Right renal cortex interstitium (tissue), 3 donors: ENCODE measurements at regions not wholly inside any gene's neighbourhood (a gene's known extent, or its start where the extent isn't known, plus 50 kb on each side); places are given as distances from the start of the nearest gene placed in this dataset.
A peak's percentile ranks its signal among the peaks of the same experiment; 100 is the strongest.

ENCODE experiments used
- DNase-seq, 3 donors: peaks; one replicate each; pipeline ENCODE4 v3.0.0-alpha.2; 2013; ENCODE audit warnings: low read depth in 3 of 3, low spot score in 2 of 3

DNA sequence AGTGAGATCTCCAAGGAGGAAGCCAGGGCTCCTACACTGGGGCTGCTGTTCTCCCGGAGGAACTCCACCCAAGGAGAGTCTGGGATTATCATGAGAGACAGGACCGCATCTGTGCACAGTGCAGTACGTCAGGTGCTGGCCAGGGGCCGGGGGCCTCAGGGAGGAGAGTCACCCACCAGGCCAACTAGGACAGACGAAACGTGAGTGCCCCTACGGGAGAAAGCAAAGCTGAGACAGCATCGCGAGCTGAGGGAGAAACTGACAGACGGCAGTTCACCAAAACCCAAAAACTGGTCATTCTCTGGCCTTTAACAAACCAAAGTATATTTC is 273.4 kb downstream of the BRD1 start:
- no peak for DNase-seq

DNA sequence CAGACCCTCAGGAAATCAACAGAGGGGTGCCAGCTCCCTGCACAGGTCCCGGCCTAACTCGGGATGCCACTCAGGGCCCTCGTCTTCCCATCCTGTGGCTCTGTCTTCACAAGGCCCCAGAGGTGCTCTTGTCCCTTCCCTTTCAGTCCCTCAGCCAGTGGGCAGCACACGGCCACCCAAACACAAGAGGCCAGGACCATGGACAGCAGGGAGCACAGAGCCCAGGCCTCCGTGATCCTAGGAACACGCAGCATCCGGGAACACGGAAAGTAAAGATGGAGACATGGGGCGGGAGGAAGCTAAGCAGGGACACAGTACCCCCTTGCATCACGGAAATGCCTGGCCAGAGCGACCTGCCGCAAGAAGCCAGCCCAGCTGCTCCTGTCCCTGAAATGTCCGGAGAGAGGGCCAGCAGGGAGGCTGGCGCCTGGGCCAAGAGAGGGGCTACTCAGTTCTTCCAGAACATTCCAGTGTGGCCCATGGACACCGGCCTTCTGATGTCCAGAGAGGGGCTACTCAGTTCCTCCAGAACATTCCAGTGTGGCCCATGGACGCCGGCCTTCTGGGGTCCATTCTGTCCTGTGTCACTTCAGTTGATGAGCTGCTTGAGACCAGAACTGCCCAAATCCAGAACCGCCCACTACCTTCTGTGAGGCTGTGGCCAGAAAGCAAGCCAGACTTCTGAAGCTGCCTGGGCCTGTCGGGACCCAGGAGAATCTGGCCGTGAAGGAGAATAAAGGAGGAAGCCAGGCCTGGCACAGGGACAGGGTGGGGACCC is 274.0 kb downstream of the BRD1 start:
- peak; percentile 14 to 54 (median 34) for DNase-seq

GRCh38 chr22:49553076-49553475 is 274.6 kb downstream of the BRD1 start:
- DNase-seq = no peak

DNA sequence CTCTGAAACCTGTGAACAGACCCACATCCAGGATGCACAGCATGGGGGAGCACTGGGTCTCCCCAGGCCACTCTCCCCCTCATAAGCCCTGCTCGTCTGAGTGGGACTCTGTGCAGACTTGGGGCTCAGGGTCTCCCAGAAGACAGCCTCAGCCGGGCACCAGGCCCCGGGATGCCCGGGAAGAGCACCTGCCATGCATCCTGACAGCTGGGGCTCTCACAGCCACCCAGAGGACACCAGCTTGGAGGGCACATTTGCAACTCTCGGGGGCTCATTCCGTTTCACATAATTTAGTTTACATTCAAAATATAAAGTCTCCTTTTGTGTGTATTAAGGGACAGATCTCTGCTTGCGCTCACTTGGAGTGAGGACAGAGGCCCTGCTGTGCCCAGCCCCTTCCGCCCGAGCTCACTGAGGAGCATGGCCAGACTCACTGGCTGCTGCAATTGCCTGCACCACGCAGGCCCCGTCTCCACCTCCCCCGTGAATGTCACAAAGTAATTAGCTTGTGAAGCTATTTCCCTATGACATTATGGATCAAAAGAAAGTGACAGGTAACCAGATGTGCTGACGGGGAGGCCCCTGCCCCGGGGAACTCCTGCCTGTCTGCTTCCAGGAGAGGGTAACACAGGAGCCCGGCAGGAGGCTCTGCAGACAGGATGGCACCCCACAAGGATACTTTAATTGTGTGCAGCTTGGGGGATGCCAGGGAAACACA is 275.6 kb downstream of the BRD1 start:
- no peak for DNase-seq

- DNase-seq = no peak
Measured at GRCh38 chr22:49551446-49551845, 276.2 kb downstream of the BRD1 start.

- DNase-seq = no peak
Measured at GRCh38 chr22:49550766-49551362, 276.8 kb downstream of the BRD1 start.

DNA sequence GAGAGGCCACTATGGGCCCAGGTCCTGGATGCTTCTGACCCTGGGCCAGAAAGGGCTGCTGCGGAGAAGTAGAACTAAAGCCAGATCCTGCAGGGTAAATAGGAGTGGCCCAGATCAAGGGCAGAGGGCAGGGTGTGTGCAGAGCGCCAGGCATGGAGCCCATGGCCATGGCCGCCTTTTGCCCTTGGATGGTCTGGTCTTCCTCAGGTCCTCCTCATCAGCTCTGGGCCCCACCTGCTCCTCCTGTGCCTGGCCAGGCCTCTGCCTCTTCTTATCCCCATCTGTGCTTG is 277.6 kb downstream of the BRD1 start:
- no peak for DNase-seq

DNA sequence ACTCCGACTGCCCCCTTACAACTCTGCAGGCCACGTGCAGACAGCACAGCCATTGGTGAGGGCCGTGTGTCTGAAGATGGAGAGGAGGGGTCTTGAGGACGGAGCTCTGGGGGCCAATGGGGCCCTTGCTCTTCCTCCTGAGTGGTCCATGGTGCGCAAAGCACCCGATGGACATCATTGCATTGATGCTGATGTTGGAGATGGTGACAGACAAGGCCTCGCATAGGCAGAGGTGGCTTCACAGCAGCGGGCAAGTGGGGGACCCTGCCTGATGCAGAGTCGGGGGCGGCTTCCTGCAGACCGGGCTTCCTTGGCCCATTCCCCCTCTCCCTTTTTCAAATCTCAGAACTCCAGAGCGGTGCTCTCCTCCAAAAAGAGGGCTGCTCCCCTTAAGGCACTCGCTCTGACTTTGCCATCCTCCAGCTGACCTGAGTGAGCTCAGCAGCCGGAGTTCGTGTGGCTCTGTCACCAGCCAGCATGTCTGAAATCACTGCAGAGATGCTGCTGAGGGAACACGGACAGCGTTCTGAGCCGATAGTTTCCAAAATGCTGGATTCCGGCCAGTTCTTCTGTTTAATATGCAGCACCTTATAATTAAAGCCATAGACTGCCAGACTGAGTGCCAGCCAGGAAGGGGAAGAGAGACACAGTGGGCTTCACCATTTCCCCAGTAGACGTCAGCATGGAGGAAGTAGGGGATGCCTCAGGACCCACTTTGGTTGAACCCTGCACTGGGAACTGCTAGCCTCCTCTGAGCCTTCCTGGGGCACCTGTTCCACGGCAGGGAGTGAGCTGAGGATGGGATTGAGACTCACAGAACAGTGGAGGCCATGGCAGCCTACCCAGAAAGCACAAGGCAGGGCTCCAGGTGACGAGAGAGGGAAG is 278.2 kb downstream of the BRD1 start:
- no peak for DNase-seq

GRCh38 chr22:49548356-49549202 is 279.1 kb downstream of the BRD1 start:
- no peak for DNase-seq

DNA sequence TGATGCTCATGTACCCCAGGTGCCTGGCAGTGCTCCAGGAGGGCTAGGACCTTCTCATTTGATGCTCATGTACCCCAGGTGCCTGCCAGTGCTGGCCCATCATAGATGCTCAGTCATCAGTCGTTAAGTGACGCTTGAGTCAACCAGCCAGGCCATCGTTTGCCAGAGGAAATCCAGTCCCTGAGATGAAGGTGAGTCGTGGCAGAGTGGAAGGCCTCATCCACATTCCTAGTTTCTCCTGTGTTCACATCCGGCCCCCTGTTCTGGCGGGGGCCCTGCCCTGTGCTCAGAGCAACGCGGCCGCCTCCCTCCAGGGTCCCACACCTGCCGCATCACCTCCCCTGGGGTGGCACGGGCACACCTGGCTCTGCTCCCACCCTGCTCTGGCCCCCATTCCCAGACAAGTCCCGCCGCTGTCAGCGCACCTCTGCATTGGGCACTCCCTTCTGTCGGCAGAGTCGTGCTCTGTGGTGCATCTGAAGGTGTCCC is 279.9 kb downstream of the BRD1 start:
- no peak for DNase-seq

DNA sequence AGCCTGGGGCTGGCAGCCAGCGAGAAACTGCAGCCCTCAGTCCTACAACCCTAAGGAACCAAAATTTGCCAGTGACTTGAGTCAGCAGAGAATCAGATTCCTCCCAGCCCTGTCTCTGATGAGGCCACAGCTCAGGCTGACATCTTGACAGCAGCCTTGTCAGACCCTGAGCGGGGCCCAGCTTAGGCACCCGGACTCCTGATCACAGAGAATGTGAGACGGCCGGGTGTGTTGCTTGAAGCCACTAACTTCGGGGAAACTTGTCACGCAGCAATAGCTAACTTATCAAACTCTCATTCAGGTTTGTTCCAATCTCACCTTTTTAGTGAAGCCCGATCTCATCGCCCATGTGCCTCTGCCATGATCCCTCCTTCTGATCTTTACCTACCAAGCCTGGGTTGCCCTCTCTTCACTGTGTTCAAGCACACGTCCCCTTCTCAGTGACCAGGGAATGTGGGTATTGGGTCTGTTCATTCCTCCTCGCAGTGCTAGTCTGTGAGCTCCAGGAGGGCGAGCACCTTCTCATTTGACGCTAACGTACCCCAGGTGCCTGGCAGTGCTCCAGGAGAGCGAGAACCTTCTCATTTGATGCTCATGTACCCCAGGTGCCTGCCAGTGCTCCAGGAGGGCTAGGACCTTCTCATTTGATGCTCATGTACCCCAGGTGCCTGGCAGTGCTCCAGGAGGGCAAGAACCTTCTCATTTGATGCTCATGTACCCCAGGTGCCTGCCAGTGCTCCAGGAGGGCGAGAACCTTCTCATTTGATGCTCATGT is 280.7 kb downstream of the BRD1 start:
- DNase-seq = no peak

GRCh38 chr22:49545606-49546005 is 282.1 kb downstream of the BRD1 start:
- DNase-seq = no peak

GRCh38 chr22:49544286-49544685 is 283.4 kb downstream of the BRD1 start:
- no peak for DNase-seq

GRCh38 chr22:49543876-49544275 is 283.8 kb downstream of the BRD1 start:
- no peak for DNase-seq

DNA sequence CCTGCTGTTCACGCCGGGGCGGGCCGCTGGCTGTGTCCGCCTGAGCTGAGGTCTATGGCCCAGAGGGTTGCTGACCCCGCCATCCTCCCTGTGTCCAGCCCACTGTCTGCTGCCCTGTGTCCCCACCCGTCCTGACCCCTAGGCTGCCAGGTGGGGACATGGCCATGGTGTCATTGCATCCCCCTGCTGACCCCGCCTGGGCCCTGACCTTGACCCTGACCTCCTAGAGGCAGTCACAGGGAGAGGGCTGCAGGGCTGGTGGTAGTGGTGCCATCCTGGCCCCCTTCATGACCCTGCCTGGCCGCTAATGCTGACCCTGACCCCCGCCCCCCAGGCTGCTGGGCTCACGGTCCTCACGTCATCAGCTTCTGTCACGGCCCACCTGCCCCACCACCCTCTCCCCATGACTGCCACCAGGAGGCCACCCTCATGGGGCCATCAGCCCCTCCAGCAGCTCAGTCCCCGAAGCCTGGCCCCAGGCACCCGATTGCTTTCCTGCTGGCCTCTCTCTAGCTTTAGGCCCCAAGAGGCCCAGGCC is 285.9 kb downstream of the BRD1 start:
- DNase-seq = no peak

GRCh38 chr22:49540913-49541692 is 286.6 kb downstream of the BRD1 start:
- no peak for DNase-seq

- no peak for DNase-seq
Measured at GRCh38 chr22:49540084-49540912, 287.4 kb downstream of the BRD1 start.

GRCh38 chr22:49538006-49538405 is 289.7 kb downstream of the BRD1 start:
- no peak for DNase-seq
